Tibial artery (tissue), 4 donors: ENCODE measurements at regions not wholly inside any gene's neighbourhood (a gene's known extent, or its start where the extent isn't known, plus 50 kb on each side); places are given as distances from the start of the nearest gene placed in this dataset.
A peak's percentile ranks its signal among the peaks of the same experiment; 100 is the strongest.
"Not testable (repeated sequence)": the region's sequence is repeated elsewhere in the genome, so short reads cannot be mapped to it uniquely, and the experiment has no call there.

Source experiments
- DNase-seq, 2 donors: peaks; one replicate each; pipeline ENCODE4 v3.0.0-alpha.2; 2019
- H3K27ac ChIP-seq, 2 donors: fragments of 200-600 bp; sonication (generic) in 1 of 2; 1 replicate in 1 of 2; 2 replicates in 1 of 2; pipeline ENCODE4 v1.5.1; 2018 to 2019; ENCODE audit warnings: mild to moderate bottlenecking in 1 of 2
- H3K27me3 ChIP-seq, 2 donors: fragments of 200-600 bp; sonication (generic) in 1 of 2; one replicate each; pipeline versions ENCODE4 v1.5.1 to v1.6.0; 2016 to 2019
- H3K36me3 ChIP-seq, 3 donors: fragments of 200-600 bp; sonication (generic) in 2 of 3; one replicate each; pipeline ENCODE4 v1.5.1; 2016 to 2019; ENCODE audit warnings: mild to moderate bottlenecking in 2 of 3
- H3K4me1 ChIP-seq, 4 donors: fragments of 200-600 bp; sonication (generic) in 2 of 4; 1 replicate in 3 of 4; 2 replicates in 1 of 4; pipeline ENCODE4 v1.5.1; 2016 to 2019
- H3K4me3 ChIP-seq, 2 donors: fragments of 200-600 bp; sonication (generic) in 1 of 2; 1 replicate in 1 of 2; 2 replicates in 1 of 2; pipeline ENCODE4 v1.5.1; 2018 to 2019; ENCODE audit warnings: mild to moderate bottlenecking in 2 of 2
- H3K9me3 ChIP-seq, 3 donors: fragments of 200-600 bp; sonication (generic) in 1 of 3; one replicate each; pipeline ENCODE4 v1.5.1; 2016 to 2019
- intact Hi-C: fragments of 100-400 bp; cut with DNase I; formaldehyde crosslinking; loops from one replicate; pipeline ENCODE4 v1.15.0; 2023; ENCODE audit warnings: low total_unique reads
- TF ChIP-seq, protein P1 (sequence below), 2 experiments: fragments of 200-600 bp in 1 of 2; fragments of 450-650 bp in 1 of 2; IDR thresholded peaks; one replicate each; pipeline ENCODE4 v1.5.1; 2017 to 2019; ENCODE audit warnings: antibody characterized with exemption in 2 of 2, mild to moderate bottlenecking in 1 of 2, moderate library complexity in 1 of 2

DNA sequence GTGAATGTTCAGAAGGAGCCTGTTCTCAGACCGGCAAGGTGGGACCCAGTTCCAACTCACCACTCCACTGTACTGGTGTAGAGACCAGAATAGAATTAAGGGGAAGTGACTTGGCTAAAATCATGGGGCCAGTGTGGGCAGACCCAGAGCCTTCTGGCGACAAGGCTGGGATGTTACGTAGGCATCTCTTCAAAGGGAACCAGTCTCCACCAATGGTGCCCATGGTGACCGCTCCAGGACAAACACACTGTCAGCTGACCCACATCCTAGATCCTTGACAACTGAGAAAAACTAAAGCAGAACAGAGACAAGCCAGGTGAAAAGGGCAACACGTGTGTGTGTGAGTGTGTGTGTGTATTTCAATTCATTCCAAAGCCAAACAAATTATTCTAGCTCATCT lies 321.7 kb upstream of the FRG2C start:
- H3K4me1 ChIP-seq: peaks cover 0 to 13% (median 11%) of the 10 kb centered on the region in 4 donors
- intact Hi-C loops: no loop called here
- H3K27ac ChIP-seq: no peak overlapping the region
- no peak overlapping the region for H3K4me3 ChIP-seq
- no peaks in the 10 kb centered on the region for H3K36me3 ChIP-seq
- no peaks in the 10 kb centered on the region for H3K9me3 ChIP-seq
- TF ChIP-seq, protein P1, sequence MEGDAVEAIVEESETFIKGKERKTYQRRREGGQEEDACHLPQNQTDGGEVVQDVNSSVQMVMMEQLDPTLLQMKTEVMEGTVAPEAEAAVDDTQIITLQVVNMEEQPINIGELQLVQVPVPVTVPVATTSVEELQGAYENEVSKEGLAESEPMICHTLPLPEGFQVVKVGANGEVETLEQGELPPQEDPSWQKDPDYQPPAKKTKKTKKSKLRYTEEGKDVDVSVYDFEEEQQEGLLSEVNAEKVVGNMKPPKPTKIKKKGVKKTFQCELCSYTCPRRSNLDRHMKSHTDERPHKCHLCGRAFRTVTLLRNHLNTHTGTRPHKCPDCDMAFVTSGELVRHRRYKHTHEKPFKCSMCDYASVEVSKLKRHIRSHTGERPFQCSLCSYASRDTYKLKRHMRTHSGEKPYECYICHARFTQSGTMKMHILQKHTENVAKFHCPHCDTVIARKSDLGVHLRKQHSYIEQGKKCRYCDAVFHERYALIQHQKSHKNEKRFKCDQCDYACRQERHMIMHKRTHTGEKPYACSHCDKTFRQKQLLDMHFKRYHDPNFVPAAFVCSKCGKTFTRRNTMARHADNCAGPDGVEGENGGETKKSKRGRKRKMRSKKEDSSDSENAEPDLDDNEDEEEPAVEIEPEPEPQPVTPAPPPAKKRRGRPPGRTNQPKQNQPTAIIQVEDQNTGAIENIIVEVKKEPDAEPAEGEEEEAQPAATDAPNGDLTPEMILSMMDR (IDR thresholded peaks at IDR 0.05): no peak
- DNase-seq: no peak
- no peaks in the 10 kb centered on the region for H3K27me3 ChIP-seq

DNA sequence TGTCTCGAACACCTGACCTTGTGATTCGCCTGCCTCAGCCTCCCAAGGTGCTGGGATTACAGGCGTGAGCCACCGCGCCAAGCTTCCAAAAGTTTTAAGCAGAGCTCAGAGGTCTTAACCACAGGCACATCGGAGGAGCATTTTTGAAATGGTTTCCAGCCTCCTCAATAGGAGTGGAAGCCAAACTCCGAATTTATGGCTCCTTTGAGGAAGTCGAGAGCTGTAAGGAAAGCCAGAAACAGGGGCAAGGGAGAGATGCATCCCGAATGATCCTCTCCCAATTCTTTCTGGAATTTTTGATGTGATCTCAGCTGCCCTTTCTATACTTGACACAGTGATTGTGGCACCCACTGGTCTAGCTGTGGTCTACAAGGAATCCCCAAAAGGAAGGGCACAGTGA lies 313.6 kb upstream of the FRG2C start:
- H3K27me3 ChIP-seq, H3K4me3 ChIP-seq, H3K36me3 ChIP-seq, intact Hi-C loops, H3K27ac ChIP-seq, DNase-seq, H3K9me3 ChIP-seq, H3K4me1 ChIP-seq: not testable (repeated sequence)

DNA sequence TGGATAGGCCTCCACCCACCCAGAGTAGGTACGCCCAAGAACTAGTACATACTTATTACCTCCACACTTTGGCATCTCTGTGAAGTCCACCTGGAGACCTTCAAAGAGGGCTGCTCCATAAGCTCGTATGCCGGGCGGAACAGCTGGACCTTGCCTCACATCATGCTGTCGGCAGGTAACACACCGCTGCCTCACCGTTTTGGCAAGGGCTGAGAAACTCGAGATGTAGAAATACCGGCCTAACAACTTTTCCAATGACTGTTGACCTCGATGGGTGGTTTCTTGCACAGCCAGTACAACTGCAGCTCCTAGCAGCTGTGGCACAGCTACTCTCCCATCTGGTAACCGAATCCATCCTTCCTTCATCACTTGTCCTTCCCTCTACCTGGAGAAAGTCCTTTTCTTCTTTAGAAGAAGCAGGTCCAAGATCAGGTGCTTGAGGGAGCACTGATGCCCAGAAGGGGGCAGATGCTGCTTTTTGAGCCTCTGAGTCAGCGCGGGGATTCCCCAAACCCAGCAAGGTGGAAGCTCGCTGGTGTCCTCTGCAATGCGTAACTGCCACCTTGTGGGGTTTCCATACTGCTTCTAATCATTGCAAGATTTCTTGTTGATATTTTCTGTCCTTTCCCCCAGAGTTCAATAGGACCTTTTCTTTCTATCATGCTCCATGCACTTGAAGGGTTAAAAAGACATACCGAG lies 301.9 kb upstream of the FRG2C start:
- H3K36me3 ChIP-seq, DNase-seq, H3K4me1 ChIP-seq, H3K27ac ChIP-seq, H3K9me3 ChIP-seq, H3K27me3 ChIP-seq, intact Hi-C loops, H3K4me3 ChIP-seq: not testable (repeated sequence)

DNA sequence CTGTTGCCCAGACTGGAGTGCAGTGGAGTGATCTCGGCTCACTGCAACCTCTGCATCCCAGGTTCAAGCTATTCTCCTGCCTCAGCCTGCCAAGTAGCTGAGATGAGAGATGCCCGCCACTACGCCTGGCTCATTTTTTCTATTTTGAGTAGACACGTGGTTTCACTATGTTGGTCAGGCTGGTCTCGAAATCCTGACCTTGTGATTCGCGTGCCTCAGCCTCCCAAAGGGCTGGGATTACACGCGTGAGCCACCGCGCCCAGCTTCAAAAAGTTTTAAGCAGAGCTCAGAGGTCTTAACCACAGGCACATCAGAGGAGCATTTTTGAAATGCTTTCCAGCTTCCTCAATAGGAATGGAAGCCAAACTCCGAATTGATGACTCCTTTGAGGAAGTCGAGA lies 291.2 kb upstream of the FRG2C start:
- H3K9me3 ChIP-seq, H3K27me3 ChIP-seq, H3K27ac ChIP-seq, H3K36me3 ChIP-seq, H3K4me1 ChIP-seq, DNase-seq, H3K4me3 ChIP-seq, intact Hi-C loops: not testable (repeated sequence)

DNA sequence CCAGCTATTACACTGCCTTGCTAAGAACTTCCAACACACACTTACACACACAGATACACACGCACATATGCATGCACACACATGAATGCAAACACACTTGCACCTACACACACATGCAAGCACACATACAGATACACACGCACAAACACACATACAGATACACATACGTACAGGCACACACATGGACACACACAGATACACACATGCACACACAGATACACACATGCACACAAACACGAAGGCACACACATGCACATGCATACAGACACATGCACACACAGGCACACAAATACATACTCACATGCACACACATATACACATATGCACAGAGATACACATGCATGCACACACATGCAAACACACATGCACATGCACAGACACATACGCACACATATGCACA lies 284.3 kb upstream of the FRG2C start:
- H3K27me3 ChIP-seq, H3K36me3 ChIP-seq, H3K9me3 ChIP-seq, DNase-seq, H3K27ac ChIP-seq, H3K4me1 ChIP-seq, H3K4me3 ChIP-seq, intact Hi-C loops: not testable (repeated sequence)

DNA sequence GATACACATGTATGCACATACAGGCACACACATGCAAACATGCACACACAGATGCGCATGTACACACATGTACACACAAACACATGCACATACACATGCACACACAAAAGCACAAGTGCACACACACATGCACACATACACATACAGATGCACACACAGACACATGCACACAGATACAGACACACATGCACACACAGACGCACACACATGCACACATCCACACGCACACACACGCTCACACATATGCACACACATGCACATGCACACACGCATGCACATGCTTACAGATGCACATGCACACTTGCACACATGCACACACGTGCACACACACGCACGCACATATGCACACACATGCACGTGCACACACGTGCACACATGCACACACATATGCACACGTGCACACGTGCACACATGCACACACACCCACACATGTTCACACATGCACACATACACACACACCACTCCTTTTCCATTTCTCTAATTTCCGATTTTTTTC lies 283.8 kb upstream of the FRG2C start:
- intact Hi-C loops: no loop called here
- Histone ChIP-seq H3K4me3 (no peak overlapping the region), H3K36me3 (no peaks in the 10 kb centered on the region), H3K27me3 (no peaks in the 10 kb centered on the region), H3K9me3 (no peaks in the 10 kb centered on the region), H3K4me1 (no peaks in the 10 kb centered on the region), H3K27ac (no peak overlapping the region)
- TF ChIP-seq, protein P1 (IDR thresholded peaks at IDR 0.05): no peak
- DNase-seq: no peak

DNA sequence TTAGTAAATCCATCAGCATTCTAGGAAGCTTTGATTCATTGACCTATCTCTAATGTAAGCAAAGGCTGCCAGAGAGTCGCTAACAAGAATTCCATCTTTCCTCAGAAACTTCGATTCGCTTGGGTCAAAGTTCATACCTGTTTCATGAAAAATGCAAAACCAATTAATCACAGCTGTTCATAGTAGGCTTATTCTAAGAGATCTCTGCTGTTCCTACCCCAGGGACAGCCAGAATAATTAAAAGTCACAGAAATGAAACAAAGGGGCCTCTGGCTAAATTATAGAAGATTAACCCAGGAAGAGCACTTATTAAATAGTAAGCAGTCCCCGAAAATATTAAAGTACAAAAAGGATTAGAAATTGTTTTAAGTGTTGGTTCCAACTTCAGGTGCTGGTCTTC lies 280.1 kb upstream of the FRG2C start:
- not testable (repeated sequence) for DNase-seq, H3K4me3 ChIP-seq, H3K36me3 ChIP-seq

DNA sequence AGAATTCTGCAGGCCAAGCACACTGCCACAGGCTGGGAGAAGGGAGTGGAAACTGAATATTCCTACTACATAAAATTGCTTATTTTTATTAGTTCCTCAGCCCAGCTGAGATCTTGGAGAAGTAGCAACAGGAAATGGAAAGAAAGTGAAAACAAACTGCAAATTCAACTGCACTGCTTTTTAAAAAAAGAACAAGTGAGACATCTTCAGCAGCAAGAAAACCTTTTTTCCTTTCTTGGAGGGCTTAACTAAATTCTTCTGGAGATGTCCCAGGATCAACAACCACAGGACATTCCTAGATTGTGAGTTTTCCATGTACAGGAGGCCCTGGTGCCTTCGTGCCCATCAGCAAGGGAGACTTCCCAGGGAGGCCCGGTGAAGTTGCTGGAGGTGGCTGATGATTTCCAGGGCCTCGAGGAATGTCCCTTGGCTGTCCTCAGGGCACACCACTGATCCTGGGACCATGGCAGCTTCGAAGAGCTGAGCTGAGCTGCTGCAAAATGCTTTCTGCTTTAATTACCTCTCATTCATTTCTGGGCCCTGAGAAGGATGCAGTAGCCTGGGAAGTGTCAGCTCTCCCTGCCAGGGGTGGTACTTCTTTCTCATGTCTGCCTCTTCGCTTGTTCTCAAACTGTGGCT lies 275.5 kb upstream of the FRG2C start:
- intact Hi-C loops, H3K9me3 ChIP-seq, H3K27me3 ChIP-seq, DNase-seq, H3K4me3 ChIP-seq, H3K36me3 ChIP-seq: not testable (repeated sequence)
- H3K27ac ChIP-seq: peak overlapping the region in 1 of 2 donors; percentile 55
- H3K4me1 ChIP-seq: peaks cover 0 to 16% (median 8%) of the 10 kb centered on the region in 4 donors

More for the DNA sequence above, 280.1 kb upstream of the FRG2C start:
- H3K27me3 ChIP-seq, H3K9me3 ChIP-seq, H3K27ac ChIP-seq, intact Hi-C loops: not testable (repeated sequence)
- peaks cover 0 to 11% (median 7%) of the 10 kb centered on the region in 4 donors for H3K4me1 ChIP-seq

DNA sequence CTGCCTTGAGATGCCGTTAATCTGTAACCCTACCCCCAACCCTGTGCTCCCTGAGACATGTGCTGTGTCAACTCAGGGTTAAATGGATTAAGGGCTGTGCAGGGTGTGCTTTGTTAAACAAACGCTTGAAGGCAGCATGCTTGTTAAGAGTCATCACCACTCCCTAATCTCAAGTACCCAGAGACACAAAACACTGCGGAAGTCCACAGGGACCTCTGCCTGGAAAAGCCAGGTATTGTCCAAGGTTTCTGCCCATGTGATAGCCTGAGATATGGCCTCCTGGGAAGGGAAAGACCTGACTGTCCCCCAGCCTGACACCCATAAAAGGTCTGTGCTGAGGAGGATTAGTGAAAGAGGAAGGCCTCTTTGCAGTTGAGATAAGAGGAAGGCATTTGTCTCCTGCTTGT lies 270.8 kb upstream of the FRG2C start:
- intact Hi-C loops, H3K9me3 ChIP-seq, H3K4me3 ChIP-seq, DNase-seq, H3K36me3 ChIP-seq, H3K27ac ChIP-seq, H3K27me3 ChIP-seq: not testable (repeated sequence)
- H3K4me1 ChIP-seq: peaks cover 0 to 18% (median 8%) of the 10 kb centered on the region in 4 donors

DNA sequence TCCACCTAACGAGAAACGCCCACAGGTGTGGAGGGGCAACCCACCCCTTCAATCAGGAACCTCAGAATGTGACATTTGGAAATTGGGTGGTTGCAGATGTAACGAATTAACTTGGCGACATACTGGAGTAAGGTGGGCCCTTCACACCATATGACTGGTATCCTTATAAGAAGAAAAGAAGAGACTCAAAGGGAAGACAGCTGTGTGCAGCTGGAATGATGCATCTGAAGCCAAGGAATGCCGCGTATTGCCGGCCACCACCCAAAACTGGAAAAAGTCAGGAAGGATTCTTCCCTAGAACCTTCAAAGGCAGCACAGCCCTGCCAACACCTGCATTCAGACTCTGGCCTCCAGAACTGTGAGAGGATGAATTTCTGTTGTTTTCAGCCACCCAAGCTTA lies 270.0 kb upstream of the FRG2C start:
- H3K27ac ChIP-seq, H3K27me3 ChIP-seq, H3K36me3 ChIP-seq, intact Hi-C loops, DNase-seq, H3K4me3 ChIP-seq, H3K9me3 ChIP-seq: not testable (repeated sequence)
- peaks cover 0 to 11% (median 2%) of the 10 kb centered on the region in 4 donors for H3K4me1 ChIP-seq

DNA sequence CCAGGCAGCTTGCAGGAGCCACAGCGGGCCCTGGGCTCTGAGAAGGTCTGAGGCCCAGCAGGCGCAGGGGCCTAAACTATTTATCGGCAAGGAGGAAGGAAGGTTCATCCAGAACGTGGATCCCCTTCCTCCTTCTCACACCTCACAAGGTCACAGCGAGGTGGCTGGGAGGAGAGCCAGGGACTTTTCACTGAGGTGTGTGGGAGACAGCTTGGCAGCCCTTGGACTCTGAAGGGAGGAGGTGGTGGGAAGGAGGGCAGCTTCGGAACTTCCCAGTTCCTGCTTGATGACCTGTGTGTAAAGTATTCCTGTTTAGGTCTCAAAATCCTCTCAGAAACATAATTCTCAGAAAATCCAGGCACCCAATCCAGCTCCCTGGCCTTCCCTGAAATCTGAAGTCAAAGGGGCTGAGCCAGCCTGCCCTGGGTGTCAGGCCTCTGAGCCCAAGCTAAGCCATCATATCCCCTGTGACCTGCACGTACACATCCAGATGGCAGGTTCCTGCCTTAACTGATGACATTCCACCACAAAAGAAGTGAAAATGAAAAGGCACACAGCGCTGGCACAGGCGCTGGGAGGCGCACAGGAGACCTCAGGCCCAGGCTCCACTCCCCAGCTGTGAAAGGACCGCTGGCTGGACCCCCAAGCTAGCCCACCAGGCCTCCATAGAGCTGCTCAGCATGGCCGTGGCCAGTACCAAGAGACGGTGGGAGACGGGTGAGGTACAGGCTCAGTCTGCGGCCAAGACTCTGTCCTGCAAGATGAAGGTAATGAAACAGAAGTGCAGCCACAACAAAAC lies 269.4 kb upstream of the FRG2C start:
- DNase-seq, intact Hi-C loops, H3K9me3 ChIP-seq, H3K36me3 ChIP-seq, H3K4me3 ChIP-seq, H3K4me1 ChIP-seq, H3K27ac ChIP-seq, H3K27me3 ChIP-seq: not testable (repeated sequence)
